Activated CD4-positive, alpha-beta T cell treated with anti-CD3 and anti-CD28 coated beads, Interleukin-10, Interleukin-2, amounts not matched to agents 100 ng/mL and 50 ng/mL, durations not matched to agents 16 hours and 8 hours (primary cell): ENCODE measurements at regions not wholly inside any gene's neighbourhood (a gene's known extent, or its start where the extent isn't known, plus 50 kb on each side); places are given as distances from the start of the nearest gene placed in this dataset.
A peak's percentile ranks its signal among the peaks of the same experiment; 100 is the strongest.
"Not testable (repeated sequence)": the region's sequence is repeated elsewhere in the genome, so short reads cannot be mapped to it uniquely, and the experiment has no call there.

Experiments used
- DNase-seq: peaks from one replicate; pipeline ENCODE4 v3.0.0-alpha.2; 2020

- DNase-seq, result no peak
Observed at GRCh38 chr15:77877869-77878577, 199.5 kb downstream of the TBC1D2B start.

- not testable (repeated sequence) for DNase-seq
Observed at GRCh38 chr15:77876107-77876820, 201.2 kb downstream of the TBC1D2B start.

DNA sequence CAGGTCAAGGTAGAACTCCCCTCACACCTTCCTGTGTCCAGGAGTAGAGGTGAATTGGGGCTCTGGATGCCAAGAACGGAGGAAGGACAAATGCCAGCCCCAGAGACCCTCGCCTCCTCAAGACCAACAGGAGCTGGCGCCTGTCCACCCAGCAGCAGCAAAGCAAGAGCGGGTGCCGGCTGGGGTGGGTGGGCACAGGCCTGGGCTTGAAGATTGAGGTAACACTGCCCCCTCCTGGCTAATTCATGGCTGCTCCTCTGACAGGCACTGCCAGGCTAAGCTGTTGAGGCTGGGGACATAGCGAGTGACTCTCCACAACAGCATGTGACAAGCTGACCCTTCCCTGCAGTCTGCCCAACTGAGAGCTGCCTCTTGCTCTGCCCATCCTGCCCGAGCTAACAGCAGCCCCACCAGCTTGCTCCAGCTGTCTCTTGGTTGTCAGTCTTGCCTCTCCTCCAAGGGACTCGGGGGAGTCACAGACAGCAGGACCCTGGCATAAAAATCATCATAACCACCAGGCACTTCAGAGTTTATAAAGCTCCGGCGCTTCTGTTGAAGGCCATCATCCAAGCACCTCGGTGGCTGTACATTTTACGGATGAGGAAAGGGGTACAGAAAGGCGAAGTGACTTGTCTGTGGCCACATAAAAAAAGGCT, 202.3 kb downstream of the TBC1D2B start:
- peak; percentile 51 for DNase-seq

DNA sequence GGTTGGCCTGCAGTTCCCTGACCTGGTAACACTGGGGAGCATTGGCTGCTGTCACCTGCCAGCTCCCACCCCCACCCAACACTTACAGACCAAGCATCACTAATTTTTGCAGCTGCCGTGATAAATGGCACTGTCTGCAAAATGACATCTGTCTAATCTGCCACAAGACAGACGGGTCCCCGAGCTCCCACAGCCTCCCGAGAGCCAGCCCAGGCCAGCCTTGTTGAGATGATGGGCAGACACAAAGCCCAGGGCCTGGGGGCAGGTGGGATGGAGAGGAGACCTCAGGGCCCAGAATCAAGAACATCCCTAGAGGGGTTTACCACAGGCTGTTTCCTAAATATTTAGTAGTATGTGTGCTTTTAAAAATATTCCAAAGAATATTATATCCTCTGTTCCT, 203.4 kb downstream of the TBC1D2B start:
- no peak for DNase-seq

DNA sequence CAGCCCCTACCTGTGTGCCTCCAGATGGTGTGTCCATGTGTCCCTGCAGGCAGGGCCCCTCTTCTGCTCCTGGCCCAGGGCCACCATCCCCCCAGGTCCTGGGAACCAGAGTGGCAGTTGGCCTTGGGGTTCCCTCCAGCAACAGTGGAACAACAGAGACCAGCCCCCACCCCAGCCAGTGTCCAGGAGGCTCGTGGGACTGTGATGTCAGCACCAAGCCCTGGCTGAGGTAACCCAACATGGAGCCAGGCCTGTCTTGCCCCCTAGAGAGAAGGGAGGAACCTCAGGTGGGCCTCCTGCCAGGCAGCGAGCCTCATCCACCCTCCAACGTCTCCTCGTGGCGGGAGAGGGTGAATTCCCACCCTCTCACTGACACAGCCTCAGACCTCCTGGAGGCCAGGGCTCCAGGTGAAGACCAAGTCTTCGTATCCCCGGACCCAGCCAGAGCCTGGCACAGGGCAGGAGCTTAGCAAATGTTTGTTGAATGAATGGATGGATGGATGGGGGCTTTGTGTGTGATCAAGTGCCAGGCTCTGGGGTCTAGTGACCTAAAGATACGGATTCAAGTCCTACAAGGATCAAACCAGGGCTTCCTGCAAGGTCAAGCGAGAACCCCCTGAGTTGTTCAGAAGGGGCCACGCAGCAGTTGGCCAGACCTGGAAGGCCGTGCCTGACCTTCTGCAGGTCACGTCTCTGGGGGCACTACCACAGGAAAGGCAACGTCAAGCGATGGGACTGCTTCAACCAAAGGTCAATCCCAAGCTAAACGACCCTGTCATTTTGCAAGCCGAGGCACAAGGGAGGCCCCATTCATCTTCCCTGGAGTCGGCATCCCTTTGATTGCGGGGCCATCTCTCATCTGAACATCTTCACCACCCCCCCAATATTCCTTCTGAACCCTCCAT, 204.7 kb downstream of the TBC1D2B start:
- not testable (repeated sequence) for DNase-seq

GRCh38 chr15:77871852-77872371, 205.6 kb downstream of the TBC1D2B start:
- DNase-seq, result no peak

DNA sequence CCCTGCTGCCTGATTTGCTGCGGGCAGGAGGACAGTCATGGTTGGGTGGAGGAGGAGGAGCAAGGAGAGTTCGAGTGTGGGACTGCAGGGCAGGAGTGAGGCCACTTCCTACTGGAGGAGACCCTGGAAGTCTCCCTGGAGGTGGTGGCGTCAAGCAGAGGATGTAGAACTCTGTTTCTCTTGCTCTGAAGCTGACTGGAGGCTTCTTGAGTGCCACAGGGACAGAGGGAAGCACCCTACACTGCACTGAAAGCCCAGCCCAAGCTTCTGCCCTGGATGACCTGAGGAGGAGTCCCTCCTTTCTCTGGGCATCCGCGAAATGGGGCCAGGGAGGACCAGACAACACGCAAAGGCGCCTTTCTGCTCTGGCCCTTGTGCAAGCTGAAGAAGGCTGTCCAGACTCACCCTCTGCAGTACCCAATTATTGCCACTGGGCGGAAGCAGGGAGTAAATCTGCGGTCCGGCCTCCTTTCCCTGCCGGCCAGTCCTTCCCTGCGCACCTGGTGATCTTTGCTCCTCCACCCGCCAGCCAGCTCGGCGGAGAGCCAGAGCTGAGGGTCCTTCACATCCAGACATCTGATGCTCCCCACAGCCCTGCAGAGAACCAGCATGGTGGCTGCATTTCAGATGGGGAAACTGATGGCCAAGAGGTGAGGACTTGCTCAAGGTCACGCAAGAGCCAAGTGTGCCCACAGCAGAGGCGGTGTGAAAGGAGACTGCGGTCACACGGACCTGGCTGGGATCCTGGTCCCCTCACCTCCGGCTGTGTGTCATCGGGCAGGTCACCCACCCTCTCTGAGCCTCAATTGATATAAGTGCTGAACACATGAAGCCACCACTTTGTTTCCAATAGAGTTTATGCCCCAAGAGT, 207.1 kb downstream of the TBC1D2B start:
- DNase-seq, result peak; percentile 60

- DNase-seq, result no peak
Observed at GRCh38 chr15:77869021-77869895, 208.3 kb downstream of the TBC1D2B start.

- not testable (repeated sequence) for DNase-seq
Observed at GRCh38 chr15:77868048-77868629, 209.4 kb downstream of the TBC1D2B start.

- no peak for DNase-seq
Observed at GRCh38 chr15:77867266-77868047, 210.1 kb downstream of the TBC1D2B start.

- no peak for DNase-seq
Observed at GRCh38 chr15:77866596-77867125, 210.8 kb downstream of the TBC1D2B start.

GRCh38 chr15:77866186-77866585, 211.3 kb downstream of the TBC1D2B start:
- no peak for DNase-seq

DNA sequence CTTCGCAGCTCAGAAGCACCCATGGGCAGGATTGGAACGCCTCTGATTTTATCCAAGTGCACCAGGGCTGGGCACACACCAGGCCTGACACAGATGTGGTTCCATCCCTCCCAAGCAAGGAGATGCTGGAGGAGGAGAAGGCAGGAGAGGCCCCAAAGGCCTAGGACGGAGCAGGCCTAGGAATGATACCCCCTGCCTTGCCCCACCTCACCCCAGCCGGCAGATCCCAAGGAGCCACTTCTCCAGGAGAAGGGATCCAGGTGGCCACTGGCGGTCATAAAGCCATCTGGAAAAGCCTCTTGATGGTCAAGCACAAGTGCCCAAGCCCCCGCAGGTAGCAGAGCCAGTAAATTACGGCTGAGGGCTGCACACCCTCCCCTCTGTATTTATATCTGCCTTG, 211.8 kb downstream of the TBC1D2B start:
- DNase-seq, result no peak

- no peak for DNase-seq
Observed at GRCh38 chr15:77865106-77865610, 212.4 kb downstream of the TBC1D2B start.

- no peak for DNase-seq
Observed at GRCh38 chr15:77864211-77865105, 213.1 kb downstream of the TBC1D2B start.

GRCh38 chr15:77863491-77864105, 213.9 kb downstream of the TBC1D2B start:
- DNase-seq, result no peak

- no peak for DNase-seq
Observed at GRCh38 chr15:77862651-77863104, 214.8 kb downstream of the TBC1D2B start.
